ENCODE measurements at regions not wholly inside any gene's neighbourhood (a gene's known extent, or its start where the extent isn't known, plus 50 kb on each side); places are given as distances from the start of the nearest gene placed in this dataset.

GRCh38 chr18:78782951-78783563 lies 196.6 kb upstream of the SALL3 start:
- no peak overlapping the region for H3K4me3 ChIP-seq (replicated peaks in 1 of 4; ENCODE audit: control extremely low read depth in 1 of 4, insufficient read depth in 1 of 4, low read depth in 3 of 4, low read length in 4 of 4)
- no peak overlapping the region for H3K27ac ChIP-seq (ENCODE audit: insufficient read depth, low read length)
- H3K36me3 ChIP-seq (ENCODE audit: control insufficient read depth, insufficient read depth, low read length) = no peaks in the 10 kb centered on the region
- no peaks in the 10 kb centered on the region for H3K9me3 ChIP-seq (ENCODE audit: control insufficient read depth, insufficient read depth, low read depth, low read length)
- H3K4me1 ChIP-seq (ENCODE audit: control insufficient read depth, extremely low read depth, insufficient read depth, low read length) = no peaks in the 10 kb centered on the region
- H3K79me2 ChIP-seq (ENCODE audit: control insufficient read depth, insufficient read depth, low read length) = no peaks in the 10 kb centered on the region
- H4K20me1 ChIP-seq (ENCODE audit: control insufficient read depth, extremely low read depth, insufficient read depth, low read length) = no peaks in the 10 kb centered on the region
- DNase-seq (ENCODE audit: low read depth in 2 of 2) = no peak
- no peak overlapping the region for H3K9ac ChIP-seq (ENCODE audit: insufficient read depth, low read length)
- no peak overlapping the region for H2AFZ ChIP-seq (ENCODE audit: low read length)
- no peaks in the 10 kb centered on the region for H3K27me3 ChIP-seq (ENCODE audit: control insufficient read depth, insufficient read depth, low read length)
- TF ChIP-seq EZH2 (IDR thresholded peaks at IDR 0.05; ENCODE audit: low read length, missing control alignments) = no peak
- no peak for TF ChIP-seq CTCF (conservative IDR thresholded peaks at IDR 0.05 in 1 of 2, IDR thresholded peaks at IDR 0.05 in 1 of 2; ENCODE audit: low read depth in 1 of 2, low read length in 2 of 2)
- H3K4me2 ChIP-seq (ENCODE audit: extremely low read depth, insufficient read depth, low read length) = no peak overlapping the region

DNA sequence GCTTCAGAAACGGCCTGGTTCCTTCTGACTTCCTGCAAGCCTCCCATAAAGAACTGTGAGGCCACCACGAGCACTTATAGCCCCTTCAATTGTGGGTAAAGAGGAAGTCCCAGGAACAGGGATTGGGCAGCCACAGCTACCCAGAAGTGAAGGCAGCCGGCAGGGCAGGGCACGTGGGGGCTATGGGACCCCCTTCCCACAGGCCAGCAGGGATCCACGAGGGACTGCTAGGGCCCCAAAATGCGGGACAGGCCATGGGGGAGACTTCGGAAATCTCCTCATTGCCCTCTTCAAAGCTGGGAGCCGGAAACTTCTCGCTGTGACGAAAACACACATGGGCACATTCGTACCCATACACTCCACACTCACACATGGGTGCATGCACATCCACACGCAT lies 196.1 kb upstream of the SALL3 start:
- no peaks in the 10 kb centered on the region for H3K4me1 ChIP-seq (ENCODE audit: control insufficient read depth, extremely low read depth, insufficient read depth, low read length)
- no peaks in the 10 kb centered on the region for H3K36me3 ChIP-seq (ENCODE audit: control insufficient read depth, insufficient read depth, low read length)
- H4K20me1 ChIP-seq (ENCODE audit: control insufficient read depth, extremely low read depth, insufficient read depth, low read length) = no peaks in the 10 kb centered on the region
- H3K4me3 ChIP-seq (replicated peaks in 1 of 4; ENCODE audit: control extremely low read depth in 1 of 4, insufficient read depth in 1 of 4, low read depth in 3 of 4, low read length in 4 of 4) = no peak overlapping the region
- no peaks in the 10 kb centered on the region for H3K27me3 ChIP-seq (ENCODE audit: control insufficient read depth, insufficient read depth, low read length)
- DNase-seq (ENCODE audit: low read depth in 2 of 2) = no peak
- no peak overlapping the region for H3K4me2 ChIP-seq (ENCODE audit: extremely low read depth, insufficient read depth, low read length)
- H2AFZ ChIP-seq (ENCODE audit: low read length) = no peak overlapping the region
- no peaks in the 10 kb centered on the region for H3K79me2 ChIP-seq (ENCODE audit: control insufficient read depth, insufficient read depth, low read length)
- no peak overlapping the region for H3K27ac ChIP-seq (ENCODE audit: insufficient read depth, low read length)
- no peaks in the 10 kb centered on the region for H3K9me3 ChIP-seq (ENCODE audit: control insufficient read depth, insufficient read depth, low read depth, low read length)
- TF ChIP-seq CTCF (conservative IDR thresholded peaks at IDR 0.05 in 1 of 2, IDR thresholded peaks at IDR 0.05 in 1 of 2; ENCODE audit: low read depth in 1 of 2, low read length in 2 of 2) (no peak), EZH2 (IDR thresholded peaks at IDR 0.05; ENCODE audit: low read length, missing control alignments) (no peak)
- no peak overlapping the region for H3K9ac ChIP-seq (ENCODE audit: insufficient read depth, low read length)

GRCh38 chr18:78784861-78785260 lies 194.8 kb upstream of the SALL3 start:
- H3K4me1 ChIP-seq (ENCODE audit: control insufficient read depth, extremely low read depth, insufficient read depth, low read length) = no peaks in the 10 kb centered on the region
- H3K27ac ChIP-seq (ENCODE audit: insufficient read depth, low read length) = no peak overlapping the region
- H3K4me3 ChIP-seq (replicated peaks in 1 of 4; ENCODE audit: control extremely low read depth in 1 of 4, insufficient read depth in 1 of 4, low read depth in 3 of 4, low read length in 4 of 4) = no peak overlapping the region
- no peaks in the 10 kb centered on the region for H3K36me3 ChIP-seq (ENCODE audit: control insufficient read depth, insufficient read depth, low read length)
- H3K27me3 ChIP-seq (ENCODE audit: control insufficient read depth, insufficient read depth, low read length) = no peaks in the 10 kb centered on the region
- no peaks in the 10 kb centered on the region for H4K20me1 ChIP-seq (ENCODE audit: control insufficient read depth, extremely low read depth, insufficient read depth, low read length)
- H3K9me3 ChIP-seq (ENCODE audit: control insufficient read depth, insufficient read depth, low read depth, low read length) = no peaks in the 10 kb centered on the region
- no peak overlapping the region for H3K4me2 ChIP-seq (ENCODE audit: extremely low read depth, insufficient read depth, low read length)
- no peak overlapping the region for H3K9ac ChIP-seq (ENCODE audit: insufficient read depth, low read length)
- no peak for DNase-seq (ENCODE audit: low read depth in 2 of 2)
- H2AFZ ChIP-seq (ENCODE audit: low read length) = no peak overlapping the region
- TF ChIP-seq CTCF (conservative IDR thresholded peaks at IDR 0.05 in 1 of 2, IDR thresholded peaks at IDR 0.05 in 1 of 2; ENCODE audit: low read depth in 1 of 2, low read length in 2 of 2) = no peak
- no peak for TF ChIP-seq EZH2 (IDR thresholded peaks at IDR 0.05; ENCODE audit: low read length, missing control alignments)
- H3K79me2 ChIP-seq (ENCODE audit: control insufficient read depth, insufficient read depth, low read length) = no peaks in the 10 kb centered on the region

Measured in fibroblast of lung (primary cell).